OCI-LY7 (cell line): ENCODE measurements at regions not wholly inside any gene's neighbourhood (a gene's known extent, or its start where the extent isn't known, plus 50 kb on each side); places are given as distances from the start of the nearest gene placed in this dataset.

ENCODE experiments used
- EZH2phosphoT487 ChIP-seq: fragments of 200-600 bp; sonication (generic); IDR thresholded peaks from 2 replicates; pipeline ENCODE4 v1.6.1; 2018; ENCODE audit warnings: low read depth, borderline replicate concordance, mild to moderate bottlenecking, mixed run types, antibody characterized with exemption, low read length, moderate library complexity, mixed read lengths
- TF ChIP-seq, protein P1 (sequence below): fragments of 200-600 bp; sonication (generic); conservative IDR thresholded peaks from 2 replicates; pipeline ENCODE4 v1.5.1; 2014; ENCODE audit warnings: mild to moderate bottlenecking, antibody characterized with exemption, low read length, moderate library complexity, mixed read lengths

DNA sequence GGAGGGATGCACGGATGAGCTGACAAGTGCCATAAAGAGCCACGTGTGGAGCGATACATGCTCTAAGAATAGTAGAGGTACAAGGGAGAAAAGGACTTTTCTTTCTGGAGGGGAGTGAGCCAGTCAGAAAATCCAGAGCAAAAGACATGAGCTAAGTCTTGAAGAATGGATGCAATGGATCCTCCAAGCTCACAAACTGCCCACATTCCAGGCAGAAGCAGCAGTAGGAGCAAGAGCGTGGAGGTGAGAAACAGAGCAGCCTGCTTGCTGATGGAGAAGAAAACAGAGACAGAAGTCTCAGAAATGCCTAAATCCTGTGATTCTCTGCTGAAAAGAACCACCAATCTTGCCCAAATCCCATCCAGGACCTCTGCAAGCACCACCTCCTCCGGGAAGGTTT, 78.2 kb upstream of the RALGPS2 start:
- TF ChIP-seq, protein P1, sequence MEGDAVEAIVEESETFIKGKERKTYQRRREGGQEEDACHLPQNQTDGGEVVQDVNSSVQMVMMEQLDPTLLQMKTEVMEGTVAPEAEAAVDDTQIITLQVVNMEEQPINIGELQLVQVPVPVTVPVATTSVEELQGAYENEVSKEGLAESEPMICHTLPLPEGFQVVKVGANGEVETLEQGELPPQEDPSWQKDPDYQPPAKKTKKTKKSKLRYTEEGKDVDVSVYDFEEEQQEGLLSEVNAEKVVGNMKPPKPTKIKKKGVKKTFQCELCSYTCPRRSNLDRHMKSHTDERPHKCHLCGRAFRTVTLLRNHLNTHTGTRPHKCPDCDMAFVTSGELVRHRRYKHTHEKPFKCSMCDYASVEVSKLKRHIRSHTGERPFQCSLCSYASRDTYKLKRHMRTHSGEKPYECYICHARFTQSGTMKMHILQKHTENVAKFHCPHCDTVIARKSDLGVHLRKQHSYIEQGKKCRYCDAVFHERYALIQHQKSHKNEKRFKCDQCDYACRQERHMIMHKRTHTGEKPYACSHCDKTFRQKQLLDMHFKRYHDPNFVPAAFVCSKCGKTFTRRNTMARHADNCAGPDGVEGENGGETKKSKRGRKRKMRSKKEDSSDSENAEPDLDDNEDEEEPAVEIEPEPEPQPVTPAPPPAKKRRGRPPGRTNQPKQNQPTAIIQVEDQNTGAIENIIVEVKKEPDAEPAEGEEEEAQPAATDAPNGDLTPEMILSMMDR = no peak
- no peak for TF ChIP-seq EZH2phosphoT487
